HEK293T (cell line): ENCODE measurements at regions not wholly inside any gene's neighbourhood (a gene's known extent, or its start where the extent isn't known, plus 50 kb on each side); places are given as distances from the start of the nearest gene placed in this dataset.

Experiments
- ARNT ChIP-seq: fragments of 450-650 bp; IDR thresholded peaks from 2 replicates; pipeline ENCODE4 v1.6.1; 2017; ENCODE audit warnings: mild to moderate bottlenecking
- BHLHE40 ChIP-seq: fragments of 450-650 bp; IDR thresholded peaks from 2 replicates; pipeline ENCODE4 v1.6.1; 2016; ENCODE audit warnings: mild to moderate bottlenecking, moderate library complexity, borderline replicate concordance
- FOXM1 ChIP-seq: fragments of 450-650 bp; IDR thresholded peaks from 2 replicates; pipeline ENCODE4 v1.6.1; 2017; ENCODE audit warnings: mild to moderate bottlenecking, borderline replicate concordance
- HDGF ChIP-seq: fragments of 450-650 bp; IDR thresholded peaks from 2 replicates; pipeline ENCODE4 v1.6.1; 2017; ENCODE audit warnings: antibody characterized with exemption, borderline replicate concordance
- L3MBTL2 ChIP-seq: fragments of 450-650 bp; conservative IDR thresholded peaks from 2 replicates; pipeline ENCODE4 v1.6.1; 2016; ENCODE audit warnings: mild to moderate bottlenecking
- NFRKB ChIP-seq: fragments of 450-650 bp; IDR thresholded peaks from 2 replicates; pipeline ENCODE4 v1.6.1; 2016; ENCODE audit warnings: mild to moderate bottlenecking, moderate library complexity
- SP1 ChIP-seq: fragments of 450-650 bp; IDR thresholded peaks from 2 replicates; pipeline ENCODE4 v1.6.1; 2017
- SUZ12 ChIP-seq: fragments of 450-650 bp; IDR thresholded peaks from 2 replicates; pipeline ENCODE4 v1.6.1; 2016; ENCODE audit warnings: mild to moderate bottlenecking
- ZNF384 ChIP-seq: fragments of 450-650 bp; IDR thresholded peaks from 2 replicates; pipeline ENCODE4 v1.6.1; 2016

- TF ChIP-seq SP1, result no peak
- no peak for TF ChIP-seq ARNT
- no peak for TF ChIP-seq HDGF
- no peak for TF ChIP-seq FOXM1
- no peak for TF ChIP-seq NFRKB
- TF ChIP-seq SUZ12, result no peak
- no peak for TF ChIP-seq L3MBTL2
- TF ChIP-seq BHLHE40, result no peak
- no peak for TF ChIP-seq ZNF384
Observed at GRCh38 chr1:223014142-223014873, 128.7 kb downstream of the TLR5 start.
